Skeletal muscle cell (primary cell): ENCODE measurements at regions not wholly inside any gene's neighbourhood (a gene's known extent, or its start where the extent isn't known, plus 50 kb on each side); places are given as distances from the start of the nearest gene placed in this dataset.

Experiments
- DNase-seq: peaks from one replicate; pipeline ENCODE4 v3.0.0-alpha.2; 2010; ENCODE audit warnings: low read depth
- H3K4me3 ChIP-seq: 2 replicates; pipeline ENCODE4 v1.5.1; 2011; ENCODE audit warnings: low read depth, mild to moderate bottlenecking, control low read depth, low read length, moderate library complexity

- DNase-seq = no peak
- H3K4me3 ChIP-seq = no peak overlapping the region
Observed at GRCh38 chr10:113313722-113314121, 239.1 kb upstream of the HABP2 start.

- no peak for DNase-seq
- H3K4me3 ChIP-seq = no peak overlapping the region
Observed at GRCh38 chr10:113316506-113316905, 236.3 kb upstream of the HABP2 start.

- H3K4me3 ChIP-seq = no peak overlapping the region
- DNase-seq = no peak
Observed at GRCh38 chr10:113317489-113317888, 235.4 kb upstream of the HABP2 start.

GRCh38 chr10:113319479-113319878 is 233.4 kb upstream of the HABP2 start:
- H3K4me3 ChIP-seq = no peak overlapping the region

GRCh38 chr10:113320211-113320610 is 232.6 kb upstream of the HABP2 start:
- no peak overlapping the region for H3K4me3 ChIP-seq
- DNase-seq = no peak

More at GRCh38 chr10:113319479-113319878, 233.4 kb upstream of the HABP2 start:
- DNase-seq = no peak

GRCh38 chr10:113320987-113321386 is 231.9 kb upstream of the HABP2 start:
- DNase-seq = no peak
- H3K4me3 ChIP-seq = no peak overlapping the region

- DNase-seq = no peak
- no peak overlapping the region for H3K4me3 ChIP-seq
Observed at GRCh38 chr10:113322843-113323242, 230.0 kb upstream of the HABP2 start.

GRCh38 chr10:113323985-113324384 is 228.9 kb upstream of the HABP2 start:
- no peak for DNase-seq
- H3K4me3 ChIP-seq = no peak overlapping the region

- no peak overlapping the region for H3K4me3 ChIP-seq
- peak; percentile 81 for DNase-seq
Observed at GRCh38 chr10:113326160-113327111, 226.4 kb upstream of the HABP2 start.

GRCh38 chr10:113329121-113329596 is 223.7 kb upstream of the HABP2 start:
- DNase-seq = peak; percentile 70
- no peak overlapping the region for H3K4me3 ChIP-seq

- H3K4me3 ChIP-seq = no peak overlapping the region
- DNase-seq = no peak
Observed at GRCh38 chr10:113331961-113332360, 220.9 kb upstream of the HABP2 start.

GRCh38 chr10:113333313-113333712 is 219.5 kb upstream of the HABP2 start:
- no peak for DNase-seq
- H3K4me3 ChIP-seq = no peak overlapping the region

- no peak for DNase-seq
- no peak overlapping the region for H3K4me3 ChIP-seq
Observed at GRCh38 chr10:113335592-113335991, 217.3 kb upstream of the HABP2 start.

GRCh38 chr10:113336549-113337130 is 216.2 kb upstream of the HABP2 start:
- DNase-seq = no peak
- no peak overlapping the region for H3K4me3 ChIP-seq

- no peak for DNase-seq
- no peak overlapping the region for H3K4me3 ChIP-seq
Observed at GRCh38 chr10:113337142-113337541, 215.7 kb upstream of the HABP2 start.

- no peak overlapping the region for H3K4me3 ChIP-seq
- DNase-seq = no peak
Observed at GRCh38 chr10:113339121-113339520, 213.7 kb upstream of the HABP2 start.

GRCh38 chr10:113340282-113340681 is 212.6 kb upstream of the HABP2 start:
- H3K4me3 ChIP-seq = no peak overlapping the region
- DNase-seq = no peak

- H3K4me3 ChIP-seq = no peak overlapping the region
- no peak for DNase-seq
Observed at GRCh38 chr10:113341138-113341537, 211.7 kb upstream of the HABP2 start.

GRCh38 chr10:113345826-113346624 is 206.8 kb upstream of the HABP2 start:
- no peak overlapping the region for H3K4me3 ChIP-seq
- no peak for DNase-seq

GRCh38 chr10:113347508-113347907 is 205.3 kb upstream of the HABP2 start:
- H3K4me3 ChIP-seq = no peak overlapping the region
- DNase-seq = no peak
